GM12878 (cell line): ENCODE measurements at regions not wholly inside any gene's neighbourhood (a gene's known extent, or its start where the extent isn't known, plus 50 kb on each side); places are given as distances from the start of the nearest gene placed in this dataset.

Experiments used
- ATAC-seq: fragments of 200-7000 bp; cut with Tn5 transposase; 3 replicates; pipeline ENCODE4 v1.9.1; 2020; ENCODE audit warnings: mild to moderate bottlenecking, moderate library complexity
- BruUV-seq: library from RNA; stranded (reverse); fragments of 400-500 nt; replicated peaks from 2 replicates; lab custom pipeline; 2021; lab: Mats Ljungman, UMichigan
- CTCF ChIA-PET: fragments of 300-600 bp; sonication (Branson Sonifier 250); formaldehyde crosslinking; extraction: SDS; loops from one replicate; lab custom pipeline; 2021; ENCODE audit warnings: inconsistent platforms; lab: Yijun Ruan, JAX
- POLR2A ChIA-PET: fragments of 350-600 bp; formaldehyde crosslinking; extraction: SDS; loops from one replicate; lab custom pipeline; 2021; ENCODE audit warnings: inconsistent platforms; lab: Charles Lee
- RAD21 ChIA-PET: fragments of 300-600 bp; sonication (Branson Sonifier 250); formaldehyde crosslinking; loops from one replicate; lab custom pipeline; 2023; ENCODE audit warnings: antibody characterized with exemption; ENCODE audit not compliant: unreplicated experiment; lab: Charles Lee
- SMC1A ChIA-PET: fragments of 300-600 bp; sonication (Branson Sonifier 250); formaldehyde crosslinking; loops from one replicate; lab custom pipeline; 2023; ENCODE audit not compliant: unreplicated experiment, uncharacterized antibody; lab: Charles Lee
- DNase-seq: peaks from one replicate; pipeline ENCODE4 v3.0.0-alpha.2; 2011; ENCODE audit warnings: low read depth, low spot score
- FAIRE-seq: peaks from 3 replicates; lab custom pipeline; 2011; peaks lifted over from hg19 to GRCh38; lab: Jason Lieb, UNC
- H2AFZ ChIP-seq: 2 replicates; pipeline ENCODE4 v1.6.0; 2011; ENCODE audit warnings: low read depth, low read length, control low read depth; ENCODE audit not compliant: control insufficient read depth
- H3K27ac ChIP-seq: 2 replicates; pipeline ENCODE4 v1.5.1; 2011; ENCODE audit warnings: control low read depth; ENCODE audit not compliant: control insufficient read depth, insufficient read depth
- H3K27me3 ChIP-seq, 2 experiments: replicated peaks in 1 of 2; 2 replicates each; pipeline versions ENCODE4 v1.6.0 to v1.6.1; 2011; ENCODE audit warnings: low read length in 1 of 2; ENCODE audit not compliant: control insufficient read depth in 2 of 2, insufficient read depth in 2 of 2
- H3K36me3 ChIP-seq, 2 experiments: 2 replicates each; pipeline ENCODE4 v1.5.1; 2011; ENCODE audit warnings: low read length in 1 of 2; ENCODE audit not compliant: control insufficient read depth in 2 of 2, insufficient read depth in 2 of 2
- H3K4me1 ChIP-seq: 2 replicates; pipeline ENCODE4 v1.6.1; 2011; ENCODE audit warnings: mild to moderate bottlenecking, low read length, moderate library complexity, mixed read lengths; ENCODE audit not compliant: control insufficient read depth, insufficient read depth
- H3K4me2 ChIP-seq: 2 replicates; pipeline ENCODE4 v1.6.0; 2011; ENCODE audit warnings: control low read depth; ENCODE audit not compliant: control insufficient read depth, insufficient read depth
- H3K4me3 ChIP-seq: fragments of 200-600 bp; sonication (generic); 2 replicates; pipeline ENCODE4 v1.5.1; 2016
- H3K79me2 ChIP-seq: 2 replicates; pipeline ENCODE4 v1.6.0; 2011; ENCODE audit warnings: low read length; ENCODE audit not compliant: control insufficient read depth, insufficient read depth
- H3K9ac ChIP-seq: 2 replicates; pipeline ENCODE4 v1.8.0; 2011; ENCODE audit warnings: low read length, control low read depth, mixed read lengths; ENCODE audit not compliant: control insufficient read depth, insufficient read depth
- H3K9me3 ChIP-seq: replicated peaks from 3 replicates; pipeline ENCODE4 v1.5.1; 2011; ENCODE audit warnings: mild to moderate bottlenecking, low read length; ENCODE audit not compliant: control insufficient read depth, insufficient read depth
- H4K20me1 ChIP-seq: 2 replicates; pipeline ENCODE4 v1.6.0; 2011; ENCODE audit not compliant: control insufficient read depth, insufficient read depth
- ATF7 ChIP-seq: fragments of 450-650 bp; IDR thresholded peaks from 2 replicates; pipeline ENCODE4 v1.6.1; 2016; ENCODE audit warnings: low read depth, mild to moderate bottlenecking
- CHD2 ChIP-seq: IDR thresholded peaks from 2 replicates; pipeline ENCODE4 v1.6.1; 2011; ENCODE audit warnings: low read depth, low read length, improper control_type of control experiment, borderline replicate concordance
- CUX1 ChIP-seq: IDR thresholded peaks from 2 replicates; pipeline ENCODE4 v1.6.1; 2012; ENCODE audit warnings: improper control_type of control experiment, low read depth, low read length; ENCODE audit not compliant: insufficient replicate concordance
- EED ChIP-seq: sonication (generic); IDR thresholded peaks from 2 replicates; pipeline ENCODE4 v1.6.1; 2016; ENCODE audit warnings: antibody characterized with exemption, low read depth
- FOXM1 ChIP-seq: IDR thresholded peaks from 2 replicates; pipeline ENCODE4 v1.6.1; 2012; ENCODE audit warnings: low read depth, mild to moderate bottlenecking, inconsistent platforms, low read length, moderate library complexity
- KLF5 ChIP-seq: fragments of 450-650 bp; IDR thresholded peaks from 2 replicates; pipeline ENCODE4 v1.6.1; 2014; ENCODE audit warnings: mild to moderate bottlenecking; ENCODE audit not compliant: partially characterized antibody
- NBN ChIP-seq: fragments of 450-650 bp; IDR thresholded peaks from 2 replicates; pipeline ENCODE4 v1.6.1; 2016
- RAD21 ChIP-seq: IDR thresholded peaks from 2 replicates; pipeline ENCODE4 v1.6.1; 2011; ENCODE audit warnings: mild to moderate bottlenecking, low read depth, low read length, moderate library complexity; ENCODE audit not compliant: insufficient read depth
- SMAD5 ChIP-seq: IDR thresholded peaks from 2 replicates; pipeline ENCODE4 v1.6.1; 2016; ENCODE audit warnings: antibody characterized with exemption, low read depth
- SMARCA5 ChIP-seq: fragments of 450-650 bp; IDR thresholded peaks from 2 replicates; pipeline ENCODE4 v1.6.1; 2017; ENCODE audit warnings: mild to moderate bottlenecking
- SP1 ChIP-seq: IDR thresholded peaks from one replicate; pipeline ENCODE4 v1.6.1; 2011; ENCODE audit warnings: low read depth, low read length
- SRF ChIP-seq, 2 experiments: IDR thresholded peaks; 2 replicates each; pipeline ENCODE4 v1.6.1; 2011; ENCODE audit warnings: low read depth in 2 of 2, low read length in 2 of 2, mild to moderate bottlenecking in 1 of 2, moderate library complexity in 1 of 2
- STAT3 ChIP-seq: IDR thresholded peaks from 2 replicates; pipeline ENCODE4 v1.6.1; 2011; ENCODE audit warnings: low read depth, low read length, improper control_type of control experiment
- TBL1XR1 ChIP-seq: IDR thresholded peaks from 2 replicates; pipeline ENCODE4 v1.6.1; 2012; ENCODE audit warnings: low read depth, low read length, improper control_type of control experiment
- USF1 ChIP-seq: IDR thresholded peaks from 2 replicates; pipeline ENCODE4 v1.6.1; 2011; ENCODE audit warnings: borderline replicate concordance, low read depth, mild to moderate bottlenecking, moderate library complexity, mixed read lengths, low read length; ENCODE audit not compliant: insufficient read depth; ENCODE audit errors: extremely low read length
- ZNF384 ChIP-seq: IDR thresholded peaks from 2 replicates; pipeline ENCODE4 v1.6.1; 2012; ENCODE audit warnings: low read depth, mild to moderate bottlenecking, low read length, improper control_type of control experiment, borderline replicate concordance
- WGBS: methylation state at CpG from one replicate; pipeline ENCODE4 v1.1.6; 2016; ENCODE audit warnings: low lambda C conversion rate; ENCODE audit not compliant: insufficient replicate concordance, insufficient coverage; ENCODE audit errors: missing lambda C conversion rate; 5-methylcytosine and 5-hydroxymethylcytosine counted together
- in situ Hi-C: fragments of 300-500 bp; cut with MboI; formaldehyde crosslinking; loops from 9 replicates; pipeline ENCODE4 v1.14.3; 2018; ENCODE audit warnings: mixed read lengths
- intact Hi-C: fragments of 100-400 bp; cut with micrococcal nuclease; formaldehyde crosslinking; loops from one replicate; pipeline ENCODE4 v1.14.2; 2022; ENCODE audit not compliant: unreplicated experiment
- TF ChIP-seq, protein P1 (sequence below): IDR thresholded peaks from 2 replicates; pipeline ENCODE4 v1.6.1; 2011; ENCODE audit warnings: mild to moderate bottlenecking, low read depth, low read length, moderate library complexity; ENCODE audit not compliant: insufficient replicate concordance

DNA sequence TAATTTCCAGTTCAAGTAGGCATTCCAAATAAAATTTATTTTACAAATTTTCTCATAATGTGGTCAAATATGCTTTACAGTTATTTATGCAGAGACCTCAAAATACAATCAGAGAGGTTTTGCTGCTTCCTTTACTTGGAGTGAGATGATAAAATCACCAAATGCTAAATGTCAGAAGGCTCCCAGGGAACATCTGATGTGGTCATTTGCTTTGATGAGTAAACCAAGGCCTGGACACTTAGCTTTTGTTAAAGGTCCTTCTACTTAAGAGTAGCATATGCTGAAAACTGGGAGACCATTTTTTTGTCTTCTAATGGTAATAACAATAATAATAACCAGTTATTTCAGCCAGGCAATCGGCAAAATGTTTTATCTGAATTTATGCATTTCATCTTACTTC lies 60.6 kb upstream of the AKR1E2 start:
- H3K9ac ChIP-seq, result no peak overlapping the region
- H2AFZ ChIP-seq, result no peak overlapping the region
- TF ChIP-seq EED, result no peak
- no peak for TF ChIP-seq SMAD5
- no peak for TF ChIP-seq FOXM1
- TF ChIP-seq USF1, result no peak
- no peak for TF ChIP-seq TBL1XR1
- no peak for TF ChIP-seq SP1
- no peak for TF ChIP-seq NBN
- no peak for TF ChIP-seq ATF7
- no peak for TF ChIP-seq ZNF384
- TF ChIP-seq RAD21, result no peak
- TF ChIP-seq, protein P1, sequence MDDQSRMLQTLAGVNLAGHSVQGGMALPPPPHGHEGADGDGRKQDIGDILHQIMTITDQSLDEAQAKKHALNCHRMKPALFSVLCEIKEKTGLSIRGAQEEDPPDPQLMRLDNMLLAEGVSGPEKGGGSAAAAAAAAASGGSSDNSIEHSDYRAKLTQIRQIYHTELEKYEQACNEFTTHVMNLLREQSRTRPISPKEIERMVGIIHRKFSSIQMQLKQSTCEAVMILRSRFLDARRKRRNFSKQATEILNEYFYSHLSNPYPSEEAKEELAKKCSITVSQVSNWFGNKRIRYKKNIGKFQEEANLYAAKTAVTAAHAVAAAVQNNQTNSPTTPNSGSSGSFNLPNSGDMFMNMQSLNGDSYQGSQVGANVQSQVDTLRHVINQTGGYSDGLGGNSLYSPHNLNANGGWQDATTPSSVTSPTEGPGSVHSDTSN, result no peak
- TF ChIP-seq STAT3, result no peak
- TF ChIP-seq SMARCA5, result no peak
- no peak for TF ChIP-seq KLF5
- no peak for TF ChIP-seq CUX1
- no peak for TF ChIP-seq CHD2
- TF ChIP-seq SRF (IDR thresholded peaks at IDR 0.05; ENCODE audit: low read depth in 2 of 2, low read length in 2 of 2), result no peak
- TF ChIP-seq, all 136 proteins: peak for 0
- DNase-seq, result no peak
- no peak for FAIRE-seq
- RAD21 ChIA-PET, result no interaction called here
- no peaks in the 10 kb centered on the region for H3K9me3 ChIP-seq
- no peak overlapping the region for H3K4me2 ChIP-seq
- no TSS peak for BruUV-seq
- H3K79me2 ChIP-seq, result no peaks in the 10 kb centered on the region
- no peaks in the 10 kb centered on the region; a peak in 1 of 4 replicates for H3K27me3 ChIP-seq
- intact Hi-C loops (loop anchor here (5.0 kb wide), 1 partner anchor 1528 kb away; no protein-coding TSS in a partner anchor), in situ Hi-C loops (no loop called here)
- H3K27ac ChIP-seq, result no peak overlapping the region
- POLR2A ChIA-PET, result no interaction called here
- no peaks in the 10 kb centered on the region for H4K20me1 ChIP-seq
- WGBS, result 93% methylated on average over 1 of the region's 1 CpG
- H3K4me1 ChIP-seq, result no peaks in the 10 kb centered on the region
- ATAC-seq, result no peak
- CTCF ChIA-PET, result interaction anchor here (0.9 kb wide), 1 partner anchor 10 kb away, joined by 3 read pairs; no protein-coding TSS in a partner anchor
- H3K36me3 ChIP-seq, result no peaks in the 10 kb centered on the region
- no peak overlapping the region for H3K4me3 ChIP-seq
- SMC1A ChIA-PET, result no interaction called here
